GM10248 (cell line): ENCODE measurements at regions not wholly inside any gene's neighbourhood (a gene's known extent, or its start where the extent isn't known, plus 50 kb on each side); places are given as distances from the start of the nearest gene placed in this dataset.

ENCODE experiments used
- CTCF ChIA-PET: fragments of 300-600 bp; sonication (Branson Sonifier 250); formaldehyde crosslinking; extraction: SDS; loops from one replicate; lab custom pipeline; 2021; ENCODE audit warnings: antibody characterized with exemption; lab: Yijun Ruan, JAX
- POLR2A ChIA-PET: fragments of 350-650 bp; sonication (Branson Sonifier 250); formaldehyde crosslinking; extraction: SDS; loops from one replicate; lab custom pipeline; 2020; ENCODE audit warnings: antibody characterized with exemption; lab: Yijun Ruan, JAX
- DNase-seq: peaks from one replicate; pipeline ENCODE4 v3.0.0; 2012; ENCODE audit errors: extremely low spot score
- CTCF ChIP-seq: IDR thresholded peaks from 2 replicates; pipeline ENCODE4 v1.5.1; 2012; ENCODE audit warnings: mild to moderate bottlenecking, low read depth; ENCODE audit errors: extremely low read depth, missing control alignments, control extremely low read depth

GRCh38 chr17:33611532-33611931, 318.4 kb upstream of the ASIC2 start:
- DNase-seq: no peak
- TF ChIP-seq CTCF: no peak
- ChIA-PET POLR2A (no interaction called here), CTCF (no interaction called here)

- ChIA-PET POLR2A (no interaction called here), CTCF (no interaction called here)
Observed at GRCh38 chr17:33615861-33616260, 322.8 kb upstream of the ASIC2 start.

GRCh38 chr17:33623841-33624240, 330.7 kb upstream of the ASIC2 start:
- POLR2A ChIA-PET: no interaction called here
- no peak for DNase-seq
- no peak for TF ChIP-seq CTCF
- CTCF ChIA-PET: no interaction called here

More at GRCh38 chr17:33615861-33616260, 322.8 kb upstream of the ASIC2 start:
- DNase-seq: no peak
- no peak for TF ChIP-seq CTCF

GRCh38 chr17:33628500-33629346, 335.6 kb upstream of the ASIC2 start:
- CTCF ChIA-PET: no interaction called here
- no peak for TF ChIP-seq CTCF
- POLR2A ChIA-PET: no interaction called here
- no peak for DNase-seq

- CTCF ChIA-PET: interaction anchor here (1.2 kb wide), 1 partner anchor 8 kb away, joined by 3 read pairs; no protein-coding TSS in a partner anchor
- POLR2A ChIA-PET: no interaction called here
- DNase-seq: no peak
- TF ChIP-seq CTCF: no peak
Observed at GRCh38 chr17:33633446-33633845, 340.4 kb upstream of the ASIC2 start.

GRCh38 chr17:33637534-33637933, 344.4 kb upstream of the ASIC2 start:
- ChIA-PET CTCF (interaction anchor here (0.7 to 1.3 kb wide), 4 partner anchors 9 to 37 kb away, joined by 3 to 4 read pairs (median 4); no protein-coding TSS in a partner anchor), POLR2A (no interaction called here)
- DNase-seq: no peak
- TF ChIP-seq CTCF: no peak
